ENCODE measurements at regions not wholly inside any gene's neighbourhood (a gene's known extent, or its start where the extent isn't known, plus 50 kb on each side); places are given as distances from the start of the nearest gene placed in this dataset.

DNA sequence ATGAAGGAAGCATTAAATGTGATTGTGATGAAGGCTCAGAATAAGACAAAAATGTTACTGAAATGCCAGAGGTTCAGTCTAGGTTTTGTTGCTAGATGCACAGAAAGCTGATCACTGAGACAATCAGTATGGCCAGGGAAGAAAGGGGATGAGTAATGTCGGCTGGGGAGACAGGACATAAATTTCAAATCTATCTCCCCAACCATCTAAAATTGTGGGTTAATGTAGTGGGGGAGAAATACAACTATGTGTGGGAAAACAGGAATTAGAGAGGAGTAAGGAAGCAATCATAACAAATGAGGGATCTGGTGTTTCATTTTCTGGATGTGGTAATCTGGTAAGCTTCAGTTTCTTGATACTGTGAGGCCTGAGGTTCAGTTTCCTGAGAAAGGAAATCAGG, 1111.0 kb downstream of the XPNPEP1 start:
- BruUV-seq (replicated peaks): no TSS peak
- Histone ChIP-seq H3K4me1 (ENCODE audit: insufficient read depth, low read length) (no peaks in the 10 kb centered on the region), H3K9ac (ENCODE audit: low read length) (no peak overlapping the region), H3K4me2 (ENCODE audit: low read length) (no peak overlapping the region), H3F3A (ENCODE audit: low read length, unreplicated experiment) (no peaks in the 10 kb centered on the region), H4K20me1 (ENCODE audit: low read length) (no peaks in the 10 kb centered on the region), H3K27ac (ENCODE audit: low read length) (no peak overlapping the region), H3K9me3 (ENCODE audit: low read length) (no peaks in the 10 kb centered on the region), H3K4me3 (ENCODE audit: low read length) (no peak overlapping the region), H2AFZ (ENCODE audit: low read length) (no peak overlapping the region), H3K79me2 (ENCODE audit: low read length) (no peaks in the 10 kb centered on the region), H3K36me3 (ENCODE audit: low read depth, low read length) (no peaks in the 10 kb centered on the region), H3K27me3 (ENCODE audit: low read length) (no peaks in the 10 kb centered on the region), H3K9me2 (replicated peaks; ENCODE audit: low read length) (no peaks in the 10 kb centered on the region)
- ChIA-PET POLR2A (ENCODE audit: unreplicated experiment) (no interaction called here), CTCF (no interaction called here)
- no peak for TF ChIP-seq EZH2phosphoT487 (IDR thresholded peaks at IDR 0.05; ENCODE audit: borderline replicate concordance, low read length)
- no peak for TF ChIP-seq EZH2 (IDR thresholded peaks at IDR 0.05; ENCODE audit: low read length, unreplicated experiment)
- TF ChIP-seq, protein P1, sequence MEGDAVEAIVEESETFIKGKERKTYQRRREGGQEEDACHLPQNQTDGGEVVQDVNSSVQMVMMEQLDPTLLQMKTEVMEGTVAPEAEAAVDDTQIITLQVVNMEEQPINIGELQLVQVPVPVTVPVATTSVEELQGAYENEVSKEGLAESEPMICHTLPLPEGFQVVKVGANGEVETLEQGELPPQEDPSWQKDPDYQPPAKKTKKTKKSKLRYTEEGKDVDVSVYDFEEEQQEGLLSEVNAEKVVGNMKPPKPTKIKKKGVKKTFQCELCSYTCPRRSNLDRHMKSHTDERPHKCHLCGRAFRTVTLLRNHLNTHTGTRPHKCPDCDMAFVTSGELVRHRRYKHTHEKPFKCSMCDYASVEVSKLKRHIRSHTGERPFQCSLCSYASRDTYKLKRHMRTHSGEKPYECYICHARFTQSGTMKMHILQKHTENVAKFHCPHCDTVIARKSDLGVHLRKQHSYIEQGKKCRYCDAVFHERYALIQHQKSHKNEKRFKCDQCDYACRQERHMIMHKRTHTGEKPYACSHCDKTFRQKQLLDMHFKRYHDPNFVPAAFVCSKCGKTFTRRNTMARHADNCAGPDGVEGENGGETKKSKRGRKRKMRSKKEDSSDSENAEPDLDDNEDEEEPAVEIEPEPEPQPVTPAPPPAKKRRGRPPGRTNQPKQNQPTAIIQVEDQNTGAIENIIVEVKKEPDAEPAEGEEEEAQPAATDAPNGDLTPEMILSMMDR (conservative IDR thresholded peaks at IDR 0.05; ENCODE audit: low read depth, low read length): no peak
- intact Hi-C loops (cut with micrococcal nuclease): no loop called here
- no peak for DNase-seq
- no peak for ATAC-seq

DNA sequence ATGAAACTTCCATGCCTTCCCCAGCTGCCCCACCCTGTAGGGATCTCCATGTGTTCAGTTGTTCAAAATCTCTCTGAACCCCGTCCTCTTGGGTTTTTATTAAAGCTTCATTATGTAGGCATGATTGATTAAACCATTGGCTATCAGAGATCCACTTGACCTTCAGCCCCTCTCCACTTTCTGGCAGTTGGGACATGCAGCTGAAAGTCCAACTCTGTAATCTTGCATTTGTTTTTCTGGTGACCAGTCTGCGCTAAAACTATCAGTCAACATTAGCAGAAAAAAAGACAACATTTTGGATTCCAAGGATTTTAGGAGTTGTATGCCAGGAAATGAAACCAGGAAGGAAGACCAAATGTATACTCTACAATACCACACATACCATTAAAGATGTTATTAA, 1115.1 kb downstream of the XPNPEP1 start:
- Histone ChIP-seq H3K27me3 (ENCODE audit: low read length) (no peaks in the 10 kb centered on the region), H3K9ac (ENCODE audit: low read length) (no peak overlapping the region), H3K79me2 (ENCODE audit: low read length) (no peaks in the 10 kb centered on the region), H3K9me2 (replicated peaks; ENCODE audit: low read length) (no peaks in the 10 kb centered on the region), H3K4me1 (ENCODE audit: insufficient read depth, low read length) (no peaks in the 10 kb centered on the region), H3K4me3 (ENCODE audit: low read length) (no peak overlapping the region), H3K9me3 (ENCODE audit: low read length) (no peaks in the 10 kb centered on the region), H3K27ac (ENCODE audit: low read length) (no peak overlapping the region), H3K4me2 (ENCODE audit: low read length) (no peak overlapping the region), H2AFZ (ENCODE audit: low read length) (no peak overlapping the region), H3F3A (ENCODE audit: low read length, unreplicated experiment) (no peaks in the 10 kb centered on the region), H3K36me3 (ENCODE audit: low read depth, low read length) (no peaks in the 10 kb centered on the region), H4K20me1 (ENCODE audit: low read length) (no peaks in the 10 kb centered on the region)
- TF ChIP-seq EZH2 (IDR thresholded peaks at IDR 0.05; ENCODE audit: low read length, unreplicated experiment) (no peak), EZH2phosphoT487 (IDR thresholded peaks at IDR 0.05; ENCODE audit: borderline replicate concordance, low read length) (no peak)
- TF ChIP-seq, protein P1 (conservative IDR thresholded peaks at IDR 0.05; ENCODE audit: low read depth, low read length): no peak
- BruUV-seq (replicated peaks): no TSS peak
- DNase-seq: no peak
- no peak for ATAC-seq
- intact Hi-C loops (cut with micrococcal nuclease): no loop called here
- CTCF ChIA-PET: no interaction called here
- POLR2A ChIA-PET (ENCODE audit: unreplicated experiment): no interaction called here

DNA sequence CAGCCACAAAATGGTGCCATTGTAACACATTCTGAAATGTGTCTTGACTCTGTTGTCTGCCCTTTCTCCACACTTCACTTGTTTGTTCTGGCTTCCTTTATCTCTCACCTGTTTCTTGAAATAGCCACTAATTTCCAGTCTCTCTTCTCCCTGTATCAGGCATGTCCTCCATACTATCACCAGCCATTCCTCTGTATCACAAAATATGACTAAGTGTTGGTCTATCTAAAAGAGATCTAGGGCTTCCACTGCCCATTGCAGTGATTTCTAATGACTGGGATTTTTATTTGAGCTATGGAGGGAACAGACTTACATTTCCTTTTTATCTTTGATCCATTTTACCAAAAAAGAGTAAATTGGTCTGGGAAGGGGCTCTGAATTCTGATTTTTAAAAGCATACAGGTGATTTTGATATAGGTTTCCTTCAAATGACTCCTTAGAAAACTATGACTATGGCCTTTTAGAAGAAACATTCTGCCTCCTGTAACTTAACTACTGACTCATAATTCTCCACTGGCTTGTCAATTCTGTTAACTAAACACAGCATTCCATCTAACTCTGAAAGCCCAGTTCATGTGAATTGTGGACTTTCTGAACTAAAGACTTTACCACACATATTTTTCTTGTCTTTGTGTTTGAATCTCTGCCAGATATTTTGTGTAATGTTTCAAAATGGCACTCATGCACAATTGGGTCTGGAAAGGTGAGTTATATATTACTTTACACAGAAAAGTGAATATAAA, 1121.4 kb downstream of the XPNPEP1 start:
- DNase-seq (peak; percentile 52), ATAC-seq (no peak; the same call in 1 of the 2 replicates)
- Histone ChIP-seq H4K20me1 (ENCODE audit: low read length) (no peaks in the 10 kb centered on the region), H3K27ac (ENCODE audit: low read length) (no peak overlapping the region), H3F3A (ENCODE audit: low read length, unreplicated experiment) (peaks cover 8% of the 10 kb centered on the region), H3K4me1 (ENCODE audit: insufficient read depth, low read length) (peaks cover 19% of the 10 kb centered on the region), H3K27me3 (ENCODE audit: low read length) (no peaks in the 10 kb centered on the region), H3K9ac (ENCODE audit: low read length) (no peak overlapping the region), H2AFZ (ENCODE audit: low read length) (no peak overlapping the region), H3K36me3 (ENCODE audit: low read depth, low read length) (no peaks in the 10 kb centered on the region; the same call in 1 of the 2 replicates), H3K79me2 (ENCODE audit: low read length) (no peaks in the 10 kb centered on the region), H3K4me3 (ENCODE audit: low read length) (no peak overlapping the region), H3K4me2 (ENCODE audit: low read length) (no peak overlapping the region), H3K9me2 (replicated peaks; ENCODE audit: low read length) (no peaks in the 10 kb centered on the region), H3K9me3 (ENCODE audit: low read length) (no peaks in the 10 kb centered on the region)
- no TSS peak for BruUV-seq (replicated peaks)
- intact Hi-C loops (cut with micrococcal nuclease): no loop called here
- ChIA-PET POLR2A (ENCODE audit: unreplicated experiment) (no interaction called here), CTCF (no interaction called here)
- no peak for TF ChIP-seq EZH2 (IDR thresholded peaks at IDR 0.05; ENCODE audit: low read length, unreplicated experiment)
- TF ChIP-seq, protein P1 (conservative IDR thresholded peaks at IDR 0.05; ENCODE audit: low read depth, low read length): no peak
